Muscle layer of duodenum (tissue), 2 donors: ENCODE measurements at regions not wholly inside any gene's neighbourhood (a gene's known extent, or its start where the extent isn't known, plus 50 kb on each side); places are given as distances from the start of the nearest gene placed in this dataset.

Experiments
- H3K27ac ChIP-seq: one replicate; pipeline ENCODE4 v1.7.0; 2013; ENCODE audit warnings: mild to moderate bottlenecking, low read length
- H3K27me3 ChIP-seq: one replicate; pipeline ENCODE4 v1.7.0; 2013; ENCODE audit warnings: low read depth, mild to moderate bottlenecking, control low read depth, low read length
- H3K36me3 ChIP-seq, 2 donors: one replicate each; pipeline ENCODE4 v1.7.0; 2013; ENCODE audit warnings: low read length in 2 of 2, control low read depth in 1 of 2, mild to moderate bottlenecking in 1 of 2; ENCODE audit not compliant: insufficient read depth in 2 of 2, control insufficient read depth in 1 of 2
- H3K4me1 ChIP-seq, 2 donors: one replicate each; pipeline ENCODE4 v1.7.0; 2013; ENCODE audit warnings: low read length in 2 of 2, mild to moderate bottlenecking in 2 of 2, control low read depth in 1 of 2, moderate library complexity in 1 of 2; ENCODE audit not compliant: insufficient read depth in 2 of 2, control insufficient read depth in 1 of 2
- H3K4me3 ChIP-seq, 2 donors: one replicate each; pipeline ENCODE4 v1.7.0; 2013; ENCODE audit warnings: low read length in 2 of 2, low read depth in 1 of 2, mild to moderate bottlenecking in 1 of 2
- H3K9me3 ChIP-seq, 2 donors: one replicate each; pipeline ENCODE4 v1.7.0; 2013; ENCODE audit warnings: low read length in 2 of 2, control low read depth in 1 of 2, mild to moderate bottlenecking in 1 of 2; ENCODE audit not compliant: control insufficient read depth in 1 of 2
- donor health status: healthy.

GRCh38 chrX:69110116-69110530 is 55.1 kb downstream of the PJA1 start:
- H3K27me3 ChIP-seq, result no peaks in the 10 kb centered on the region
- H3K9me3 ChIP-seq, result no peaks in the 10 kb centered on the region
- no peak overlapping the region for H3K27ac ChIP-seq
- H3K36me3 ChIP-seq, result no peaks in the 10 kb centered on the region
- H3K4me3 ChIP-seq, result no peak overlapping the region
- H3K4me1 ChIP-seq, result peaks cover 0 to 8% of the 10 kb centered on the region in 2 donors

- no peaks in the 10 kb centered on the region for H3K9me3 ChIP-seq
- peaks cover 0 to 8% of the 10 kb centered on the region in 2 donors for H3K4me1 ChIP-seq
- H3K4me3 ChIP-seq, result no peak overlapping the region
- no peak overlapping the region for H3K27ac ChIP-seq
- H3K36me3 ChIP-seq, result no peaks in the 10 kb centered on the region
- H3K27me3 ChIP-seq, result no peaks in the 10 kb centered on the region
Measured at GRCh38 chrX:69109706-69110105, 55.5 kb downstream of the PJA1 start.

GRCh38 chrX:69109036-69109663 is 56.1 kb downstream of the PJA1 start:
- H3K4me1 ChIP-seq, result peaks cover 0 to 8% of the 10 kb centered on the region in 2 donors

GRCh38 chrX:69107747-69108401 is 57.4 kb downstream of the PJA1 start:
- H3K27ac ChIP-seq, result no peak overlapping the region
- no peaks in the 10 kb centered on the region for H3K36me3 ChIP-seq
- H3K4me3 ChIP-seq, result no peak overlapping the region
- H3K9me3 ChIP-seq, result no peaks in the 10 kb centered on the region
- peaks cover 0 to 8% of the 10 kb centered on the region in 2 donors for H3K4me1 ChIP-seq
- no peaks in the 10 kb centered on the region for H3K27me3 ChIP-seq

More at GRCh38 chrX:69109036-69109663, 56.1 kb downstream of the PJA1 start:
- Histone ChIP-seq H3K27ac (no peak overlapping the region), H3K27me3 (no peaks in the 10 kb centered on the region), H3K9me3 (no peaks in the 10 kb centered on the region), H3K4me3 (no peak overlapping the region), H3K36me3 (no peaks in the 10 kb centered on the region)

GRCh38 chrX:69107231-69107739 is 58.0 kb downstream of the PJA1 start:
- no peaks in the 10 kb centered on the region for H3K27me3 ChIP-seq
- H3K9me3 ChIP-seq, result no peaks in the 10 kb centered on the region
- H3K4me1 ChIP-seq, result peaks cover 0 to 8% of the 10 kb centered on the region in 2 donors
- no peak overlapping the region for H3K4me3 ChIP-seq
- no peaks in the 10 kb centered on the region for H3K36me3 ChIP-seq
- no peak overlapping the region for H3K27ac ChIP-seq

- H3K9me3 ChIP-seq, result no peaks in the 10 kb centered on the region
- no peak overlapping the region for H3K27ac ChIP-seq
- H3K27me3 ChIP-seq, result no peaks in the 10 kb centered on the region
- no peak overlapping the region for H3K4me3 ChIP-seq
- H3K36me3 ChIP-seq, result no peaks in the 10 kb centered on the region
- H3K4me1 ChIP-seq, result peaks cover 0 to 15% of the 10 kb centered on the region in 2 donors
Measured at GRCh38 chrX:69104756-69105434, 60.4 kb downstream of the PJA1 start.

- Histone ChIP-seq H3K27me3 (no peaks in the 10 kb centered on the region), H3K36me3 (no peaks in the 10 kb centered on the region), H3K27ac (no peak overlapping the region), H3K4me1 (peaks cover 0 to 11% of the 10 kb centered on the region in 2 donors), H3K4me3 (no peak overlapping the region), H3K9me3 (no peaks in the 10 kb centered on the region)
Measured at GRCh38 chrX:69103539-69103938, 61.7 kb downstream of the PJA1 start.

- Histone ChIP-seq H3K27ac (no peak overlapping the region), H3K4me3 (no peak overlapping the region), H3K27me3 (no peaks in the 10 kb centered on the region), H3K9me3 (no peaks in the 10 kb centered on the region), H3K36me3 (no peaks in the 10 kb centered on the region), H3K4me1 (peaks cover 0 to 11% of the 10 kb centered on the region in 2 donors)
Measured at GRCh38 chrX:69102612-69103194, 62.5 kb downstream of the PJA1 start.

- Histone ChIP-seq H3K4me3 (no peak overlapping the region), H3K27me3 (no peaks in the 10 kb centered on the region), H3K27ac (no peak overlapping the region), H3K36me3 (no peaks in the 10 kb centered on the region), H3K9me3 (no peaks in the 10 kb centered on the region), H3K4me1 (peaks cover 0 to 7% of the 10 kb centered on the region in 2 donors)
Measured at GRCh38 chrX:69101683-69102251, 63.5 kb downstream of the PJA1 start.

GRCh38 chrX:69100478-69100877 is 64.8 kb downstream of the PJA1 start:
- Histone ChIP-seq H3K27ac (no peak overlapping the region), H3K9me3 (no peaks in the 10 kb centered on the region), H3K4me3 (no peak overlapping the region), H3K27me3 (no peaks in the 10 kb centered on the region), H3K36me3 (no peaks in the 10 kb centered on the region), H3K4me1 (peaks cover 0 to 7% of the 10 kb centered on the region in 2 donors)
